CD4-positive, alpha-beta memory T cell (primary cell): ENCODE measurements at regions not wholly inside any gene's neighbourhood (a gene's known extent, or its start where the extent isn't known, plus 50 kb on each side); places are given as distances from the start of the nearest gene placed in this dataset.

Experiments used
- CTCF ChIA-PET: fragments of 350-600 bp; sonication (Branson Sonifier 250); formaldehyde crosslinking; loops from one replicate; lab custom pipeline; 2021; ENCODE audit warnings: inconsistent platforms; ENCODE audit not compliant: partially characterized antibody; lab: Charles Lee
- POLR2A ChIA-PET: fragments of 350-600 bp; sonication (Branson Sonifier 250); formaldehyde crosslinking; loops from one replicate; lab custom pipeline; 2021; ENCODE audit not compliant: partially characterized antibody; lab: Charles Lee
- DNase-seq, 5 donors: peaks; one replicate each; pipeline versions ENCODE4 v3.0.0 to v3.0.0-alpha.2; 2020 to 2022; ENCODE audit warnings: mixed read lengths in 1 of 5
- H3K27ac ChIP-seq: one replicate; pipeline ENCODE4 v1.7.0; 2013; ENCODE audit warnings: low read depth, low read length
- H3K27me3 ChIP-seq: 2 replicates; pipeline ENCODE4 v1.7.0; 2013; ENCODE audit warnings: mild to moderate bottlenecking, low read length, moderate library complexity; ENCODE audit not compliant: insufficient read depth
- H3K36me3 ChIP-seq: 2 replicates; pipeline ENCODE4 v1.7.0; 2013; ENCODE audit warnings: mild to moderate bottlenecking, low read length, moderate library complexity; ENCODE audit not compliant: insufficient read depth
- H3K4me1 ChIP-seq: 2 replicates; pipeline ENCODE4 v1.7.0; 2013; ENCODE audit warnings: mild to moderate bottlenecking, low read length, moderate library complexity; ENCODE audit not compliant: insufficient read depth
- H3K4me3 ChIP-seq, 2 donors: one replicate each; pipeline ENCODE4 v1.7.0; 2013; ENCODE audit warnings: low read length in 2 of 2, mild to moderate bottlenecking in 1 of 2
- H3K9me3 ChIP-seq, 2 donors: one replicate each; pipeline ENCODE4 v1.7.0; 2013; ENCODE audit warnings: low read length in 2 of 2, control low read depth in 1 of 2; ENCODE audit not compliant: control insufficient read depth in 1 of 2
- H3K27ac Mint-ChIP-seq, 7 donors: one replicate each; pipeline ENCODE4 v1.8.0; 2020 to 2021; ENCODE audit warnings: mixed read lengths in 7 of 7, mild to moderate bottlenecking in 6 of 7, inconsistent platforms in 3 of 7, moderate library complexity in 3 of 7
- H3K27me3 Mint-ChIP-seq, 2 donors: one replicate each; pipeline ENCODE4 v1.8.0; 2020 to 2021; ENCODE audit warnings: mixed read lengths in 2 of 2
- H3K36me3 Mint-ChIP-seq, 2 donors: one replicate each; pipeline ENCODE4 v1.8.0; 2020 to 2021; ENCODE audit warnings: mixed read lengths in 2 of 2, inconsistent platforms in 1 of 2, mild to moderate bottlenecking in 1 of 2
- H3K4me1 Mint-ChIP-seq, 4 donors: one replicate each; pipeline ENCODE4 v1.8.0; 2020 to 2021; ENCODE audit warnings: mixed read lengths in 4 of 4, mild to moderate bottlenecking in 1 of 4
- H3K4me3 Mint-ChIP-seq, 8 donors: one replicate each; pipeline ENCODE4 v1.8.0; 2020 to 2021; ENCODE audit warnings: mixed read lengths in 8 of 8, mild to moderate bottlenecking in 7 of 8, moderate library complexity in 6 of 8, inconsistent platforms in 3 of 8
- H3K9me3 Mint-ChIP-seq, 8 donors: one replicate each; pipeline ENCODE4 v1.8.0; 2020 to 2021; ENCODE audit warnings: mixed read lengths in 8 of 8, mild to moderate bottlenecking in 5 of 8, inconsistent platforms in 3 of 8, moderate library complexity in 1 of 8
- intact Hi-C: fragments of 100-400 bp; cut with micrococcal nuclease; formaldehyde crosslinking; loops from one replicate; pipeline ENCODE4 v1.15.1; 2023

GRCh38 chr4:12145768-12146167 is 717.1 kb upstream of the HS3ST1 start:
- POLR2A ChIA-PET = no interaction called here
- no peak overlapping the region for H3K27ac ChIP-seq
- H3K9me3 ChIP-seq = no peaks in the 10 kb centered on the region
- intact Hi-C loops = no loop called here
- Mint-ChIP-seq H3K36me3 (no peaks in the 10 kb centered on the region), H3K4me3 (no peak overlapping the region), H3K4me1 (no peaks in the 10 kb centered on the region), H3K27me3 (no peaks in the 10 kb centered on the region), H3K27ac (no peak overlapping the region), H3K9me3 (peaks cover 3 to 16% (median 4%) of the 10 kb centered on the region in 8 donors)
- no peaks in the 10 kb centered on the region for H3K4me1 ChIP-seq
- no peaks in the 10 kb centered on the region for H3K36me3 ChIP-seq
- no peak overlapping the region for H3K4me3 ChIP-seq
- CTCF ChIA-PET = no interaction called here
- no peaks in the 10 kb centered on the region for H3K27me3 ChIP-seq
- no peak for DNase-seq

- H3K4me1 Mint-ChIP-seq = no peaks in the 10 kb centered on the region
- Histone ChIP-seq H3K4me3 (no peak overlapping the region), H3K36me3 (no peaks in the 10 kb centered on the region), H3K27me3 (no peaks in the 10 kb centered on the region), H3K27ac (no peak overlapping the region), H3K9me3 (no peaks in the 10 kb centered on the region), H3K4me1 (no peaks in the 10 kb centered on the region)
- no peaks in the 10 kb centered on the region for H3K36me3 Mint-ChIP-seq
- ChIA-PET POLR2A (no interaction called here), CTCF (no interaction called here)
- no peaks in the 10 kb centered on the region for H3K27me3 Mint-ChIP-seq
- no peak overlapping the region for H3K27ac Mint-ChIP-seq
- H3K9me3 Mint-ChIP-seq = peaks cover 0 to 16% (median 3%) of the 10 kb centered on the region in 8 donors
- intact Hi-C loops = no loop called here
- H3K4me3 Mint-ChIP-seq = no peak overlapping the region
- no peak for DNase-seq
Observed at GRCh38 chr4:12145106-12145505, 716.4 kb upstream of the HS3ST1 start.

GRCh38 chr4:12144051-12144450 is 715.4 kb upstream of the HS3ST1 start:
- H3K4me3 Mint-ChIP-seq = no peak overlapping the region
- no peak overlapping the region for H3K4me3 ChIP-seq
- no peak overlapping the region for H3K27ac ChIP-seq
- no peaks in the 10 kb centered on the region for H3K4me1 Mint-ChIP-seq
- peaks cover 0 to 16% (median 4%) of the 10 kb centered on the region in 8 donors for H3K9me3 Mint-ChIP-seq
- H3K4me1 ChIP-seq = no peaks in the 10 kb centered on the region
- POLR2A ChIA-PET = no interaction called here
- H3K36me3 Mint-ChIP-seq = no peaks in the 10 kb centered on the region
- H3K36me3 ChIP-seq = no peaks in the 10 kb centered on the region
- intact Hi-C loops = no loop called here
- CTCF ChIA-PET = no interaction called here
- no peak overlapping the region for H3K27ac Mint-ChIP-seq
- H3K27me3 ChIP-seq = no peaks in the 10 kb centered on the region
- H3K27me3 Mint-ChIP-seq = no peaks in the 10 kb centered on the region
- no peak for DNase-seq
- no peaks in the 10 kb centered on the region for H3K9me3 ChIP-seq

GRCh38 chr4:12140864-12141263 is 712.2 kb upstream of the HS3ST1 start:
- intact Hi-C loops = no loop called here

GRCh38 chr4:12139296-12139695 is 710.6 kb upstream of the HS3ST1 start:
- no peaks in the 10 kb centered on the region for H3K4me1 ChIP-seq
- intact Hi-C loops = no loop called here
- CTCF ChIA-PET = no interaction called here

More at GRCh38 chr4:12140864-12141263, 712.2 kb upstream of the HS3ST1 start:
- peaks cover 0 to 18% (median 5%) of the 10 kb centered on the region in 8 donors for H3K9me3 Mint-ChIP-seq
- H3K27me3 Mint-ChIP-seq = no peaks in the 10 kb centered on the region
- Histone ChIP-seq H3K9me3 (no peaks in the 10 kb centered on the region), H3K27ac (no peak overlapping the region), H3K4me1 (no peaks in the 10 kb centered on the region), H3K27me3 (no peaks in the 10 kb centered on the region), H3K36me3 (no peaks in the 10 kb centered on the region), H3K4me3 (no peak overlapping the region)
- no peak for DNase-seq
- H3K4me1 Mint-ChIP-seq = no peaks in the 10 kb centered on the region
- no peak overlapping the region for H3K4me3 Mint-ChIP-seq
- H3K36me3 Mint-ChIP-seq = no peaks in the 10 kb centered on the region
- POLR2A ChIA-PET = no interaction called here
- CTCF ChIA-PET = no interaction called here
- H3K27ac Mint-ChIP-seq = no peak overlapping the region

GRCh38 chr4:12138488-12138887 is 709.8 kb upstream of the HS3ST1 start:
- Histone ChIP-seq H3K4me3 (no peak overlapping the region), H3K27ac (no peak overlapping the region), H3K9me3 (no peaks in the 10 kb centered on the region), H3K4me1 (no peaks in the 10 kb centered on the region), H3K36me3 (no peaks in the 10 kb centered on the region), H3K27me3 (no peaks in the 10 kb centered on the region)
- Mint-ChIP-seq H3K27ac (no peak overlapping the region), H3K4me3 (no peak overlapping the region), H3K36me3 (no peaks in the 10 kb centered on the region), H3K9me3 (peaks cover 5 to 20% (median 12%) of the 10 kb centered on the region in 8 donors), H3K27me3 (no peaks in the 10 kb centered on the region), H3K4me1 (no peaks in the 10 kb centered on the region)
- ChIA-PET CTCF (no interaction called here), POLR2A (no interaction called here)
- intact Hi-C loops = no loop called here
- no peak for DNase-seq

More at GRCh38 chr4:12139296-12139695, 710.6 kb upstream of the HS3ST1 start:
- Histone ChIP-seq H3K36me3 (no peaks in the 10 kb centered on the region), H3K4me3 (no peak overlapping the region), H3K27me3 (no peaks in the 10 kb centered on the region), H3K9me3 (no peaks in the 10 kb centered on the region), H3K27ac (no peak overlapping the region)
- Mint-ChIP-seq H3K27me3 (no peaks in the 10 kb centered on the region), H3K4me3 (no peak overlapping the region), H3K27ac (no peak overlapping the region), H3K36me3 (no peaks in the 10 kb centered on the region), H3K9me3 (peaks cover 2 to 17% (median 7%) of the 10 kb centered on the region in 8 donors), H3K4me1 (no peaks in the 10 kb centered on the region)
- no peak for DNase-seq
- POLR2A ChIA-PET = no interaction called here

GRCh38 chr4:12137575-12137974 is 708.9 kb upstream of the HS3ST1 start:
- Mint-ChIP-seq H3K27me3 (no peaks in the 10 kb centered on the region), H3K27ac (no peak overlapping the region), H3K4me1 (no peaks in the 10 kb centered on the region), H3K36me3 (no peaks in the 10 kb centered on the region), H3K9me3 (peaks cover 5 to 23% (median 15%) of the 10 kb centered on the region in 8 donors), H3K4me3 (no peak overlapping the region)
- CTCF ChIA-PET = no interaction called here
- Histone ChIP-seq H3K27ac (no peak overlapping the region), H3K4me1 (no peaks in the 10 kb centered on the region), H3K9me3 (no peaks in the 10 kb centered on the region), H3K4me3 (no peak overlapping the region), H3K36me3 (no peaks in the 10 kb centered on the region), H3K27me3 (no peaks in the 10 kb centered on the region)
- no peak for DNase-seq
- intact Hi-C loops = no loop called here
- POLR2A ChIA-PET = no interaction called here

GRCh38 chr4:12126474-12126873 is 697.8 kb upstream of the HS3ST1 start:
- Mint-ChIP-seq H3K36me3 (no peaks in the 10 kb centered on the region), H3K4me3 (no peak overlapping the region), H3K27ac (no peak overlapping the region), H3K27me3 (no peaks in the 10 kb centered on the region), H3K4me1 (no peaks in the 10 kb centered on the region), H3K9me3 (peaks cover 0 to 15% (median 5%) of the 10 kb centered on the region in 8 donors)
- ChIA-PET CTCF (no interaction called here), POLR2A (no interaction called here)
- Histone ChIP-seq H3K27ac (no peak overlapping the region), H3K36me3 (no peaks in the 10 kb centered on the region), H3K27me3 (no peaks in the 10 kb centered on the region), H3K4me1 (no peaks in the 10 kb centered on the region), H3K4me3 (no peak overlapping the region), H3K9me3 (no peaks in the 10 kb centered on the region)
- no peak for DNase-seq
- intact Hi-C loops = no loop called here
